Activated CD4-positive, alpha-beta T cell treated with anti-CD3 and anti-CD28 coated beads, Interleukin-2, amount 50 U/mL, for 48 hours (primary cell): ENCODE measurements at regions not wholly inside any gene's neighbourhood (a gene's known extent, or its start where the extent isn't known, plus 50 kb on each side); places are given as distances from the start of the nearest gene placed in this dataset.
A peak's percentile ranks its signal among the peaks of the same experiment; 100 is the strongest.
"Not testable (repeated sequence)": the region's sequence is repeated elsewhere in the genome, so short reads cannot be mapped to it uniquely, and the experiment has no call there.

Experiments used
- DNase-seq, 2 experiments: peaks; one replicate each; pipeline ENCODE4 v3.0.0-alpha.2; 2020

DNA sequence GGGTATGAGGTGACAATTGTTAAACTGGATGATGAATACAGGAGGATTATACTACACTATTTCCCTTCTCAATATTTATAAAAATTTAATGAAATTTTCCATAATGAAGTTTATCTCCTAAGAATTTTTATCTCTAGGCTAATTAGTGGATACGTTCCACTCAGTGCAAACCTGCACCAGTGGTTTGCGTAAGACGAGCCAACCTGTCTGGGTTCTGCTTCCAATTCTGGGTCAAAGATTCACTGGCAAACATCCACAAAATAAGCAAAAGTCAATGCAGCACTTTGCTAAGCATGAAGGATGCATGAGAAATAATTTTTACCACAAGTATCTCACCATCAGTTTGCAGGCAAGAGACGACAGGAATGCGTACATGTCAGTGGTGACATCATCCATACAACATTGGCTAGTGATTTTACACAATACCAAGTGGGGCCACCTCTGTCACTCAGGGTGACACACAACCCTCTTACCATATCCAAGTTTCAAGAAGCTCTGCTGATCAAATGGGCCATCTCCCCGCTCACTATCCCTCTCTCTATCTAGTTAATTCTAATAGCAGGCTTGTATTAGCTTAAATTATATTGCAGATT is 51.7 kb downstream of the FAM50B start:
- DNase-seq, result no peak

DNA sequence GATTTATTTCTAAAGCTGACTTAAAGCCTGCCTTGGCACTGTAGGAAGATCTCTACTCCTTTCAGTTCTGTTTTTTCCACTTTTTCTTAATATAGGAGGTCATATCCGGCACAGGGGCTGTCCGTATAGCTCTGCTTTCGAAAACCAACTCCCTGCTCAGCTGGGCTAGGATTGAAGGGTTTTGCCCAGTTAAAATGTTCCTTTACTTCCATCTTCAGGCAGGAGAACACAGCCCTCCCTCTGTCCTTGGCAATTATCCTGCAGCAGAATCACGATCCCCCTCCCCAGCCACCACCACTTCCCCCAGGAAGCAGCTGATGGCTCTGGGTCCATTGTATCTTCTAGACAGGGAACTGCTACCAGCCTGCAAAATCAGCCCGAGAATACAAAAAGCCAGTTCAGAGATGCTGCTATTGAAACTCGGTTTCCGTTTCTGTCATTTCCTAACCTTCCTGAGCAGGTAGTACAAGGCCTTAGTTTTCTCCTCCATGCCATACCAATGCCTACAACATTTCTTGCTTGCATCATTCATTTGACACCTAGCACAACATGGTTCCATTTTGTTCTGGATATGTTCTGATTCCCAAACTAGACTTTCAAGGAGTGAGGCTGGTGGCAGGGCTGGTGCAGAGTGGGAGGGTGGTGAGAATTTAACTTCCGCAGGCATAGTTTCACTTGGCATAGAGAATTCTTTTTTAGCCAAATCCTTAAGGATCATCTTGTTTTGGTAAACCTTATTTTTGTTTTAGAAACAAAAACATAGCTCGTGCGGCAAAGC is 53.9 kb downstream of the FAM50B start:
- DNase-seq, result no peak

DNA sequence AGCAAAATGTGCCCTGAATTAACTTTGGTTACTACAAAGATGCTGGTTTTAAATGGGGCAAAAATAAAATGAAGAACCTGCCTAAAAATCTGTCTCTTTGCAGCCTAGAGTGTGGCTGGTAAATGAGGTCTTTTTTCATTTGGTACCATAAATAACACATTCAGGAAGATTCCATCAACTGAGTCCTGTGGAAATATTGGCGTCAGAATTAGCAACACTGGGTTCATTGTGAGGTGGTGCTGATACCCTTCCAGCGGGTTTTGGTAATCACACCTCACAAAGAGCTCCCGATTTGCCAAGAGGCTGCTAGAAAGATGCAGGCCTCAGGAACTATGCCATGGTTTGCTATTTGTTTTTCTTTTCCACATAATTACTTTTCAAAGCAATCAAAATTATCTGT is 55.3 kb downstream of the FAM50B start:
- no peak for DNase-seq

DNA sequence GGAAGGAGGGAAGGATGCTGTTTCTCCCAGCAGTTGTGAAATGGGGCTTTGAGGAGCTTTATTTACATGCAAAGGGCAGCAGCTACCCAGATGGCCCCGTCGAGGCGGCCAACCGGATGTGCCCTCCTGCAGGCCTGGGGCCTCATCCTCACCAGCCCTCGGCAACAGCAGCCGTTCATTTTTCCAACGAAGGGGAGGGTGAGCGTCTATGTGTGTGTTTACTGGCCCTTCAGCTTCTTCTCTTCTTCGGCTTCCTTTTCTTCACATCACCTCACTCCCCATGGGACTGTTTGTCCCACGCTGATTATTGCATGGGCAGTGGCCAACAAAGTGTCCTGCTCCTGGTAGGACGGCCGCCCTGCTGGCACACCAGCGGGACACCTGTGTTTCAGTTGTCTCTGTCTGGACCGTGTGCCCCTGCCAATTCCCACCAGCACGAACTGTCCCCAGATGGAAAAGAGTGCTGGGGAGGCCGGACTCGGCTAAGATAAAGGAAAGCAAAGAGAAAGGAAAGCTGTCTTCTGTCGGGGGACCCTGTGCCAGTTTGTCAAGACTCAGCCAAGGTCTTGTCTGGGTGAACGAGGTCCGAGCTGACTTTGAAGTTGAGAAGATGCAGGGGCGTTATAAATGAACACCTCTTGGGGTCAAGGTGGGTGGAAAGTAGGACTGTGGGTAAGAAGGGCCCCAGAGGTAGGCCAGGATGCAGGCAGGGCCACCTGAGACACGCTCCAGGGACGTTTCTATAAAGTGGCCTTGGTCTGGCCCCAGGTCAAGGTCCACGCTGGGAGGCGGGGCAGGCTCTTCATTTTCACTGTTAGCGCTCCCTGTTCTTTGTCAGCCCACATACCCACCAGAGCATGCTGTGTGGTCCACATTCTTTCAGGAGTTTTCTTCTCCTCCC is 57.0 kb downstream of the FAM50B start:
- no peak for DNase-seq

DNA sequence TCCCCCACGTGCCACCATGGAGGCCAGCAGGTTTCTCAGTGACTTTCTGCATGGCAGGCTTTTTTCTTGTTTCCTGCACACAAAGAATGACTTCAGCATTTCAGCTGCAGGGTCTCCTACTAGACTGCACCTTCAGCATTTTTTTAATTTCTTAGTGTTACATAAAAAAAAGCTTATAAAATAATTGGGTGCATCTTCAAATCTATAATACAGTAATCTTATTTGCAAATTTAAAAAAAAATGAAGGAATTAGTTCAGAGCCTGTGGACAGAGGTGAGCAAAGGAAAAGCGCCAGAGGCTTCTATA is 57.6 kb downstream of the FAM50B start:
- DNase-seq, result no peak

DNA sequence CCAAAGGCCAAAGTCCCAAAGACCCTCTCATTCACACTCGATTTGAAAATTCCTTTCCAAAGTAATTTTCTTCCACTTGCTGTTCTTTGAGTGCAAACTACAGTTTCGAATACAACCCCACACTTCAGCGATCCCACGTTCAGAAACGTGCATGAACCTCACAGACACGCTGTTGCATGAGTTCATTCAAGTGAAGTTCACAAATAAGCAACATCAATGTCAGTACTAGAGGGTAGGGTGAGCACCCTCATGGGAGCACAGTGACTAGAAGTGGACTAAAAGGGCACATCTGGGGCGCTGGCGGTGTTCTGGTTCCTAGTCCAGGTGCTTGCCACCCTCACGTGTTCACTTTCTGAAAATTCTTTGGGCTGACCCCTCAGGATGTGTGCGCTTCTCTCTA is 59.0 kb downstream of the FAM50B start:
- DNase-seq, result no peak

DNA sequence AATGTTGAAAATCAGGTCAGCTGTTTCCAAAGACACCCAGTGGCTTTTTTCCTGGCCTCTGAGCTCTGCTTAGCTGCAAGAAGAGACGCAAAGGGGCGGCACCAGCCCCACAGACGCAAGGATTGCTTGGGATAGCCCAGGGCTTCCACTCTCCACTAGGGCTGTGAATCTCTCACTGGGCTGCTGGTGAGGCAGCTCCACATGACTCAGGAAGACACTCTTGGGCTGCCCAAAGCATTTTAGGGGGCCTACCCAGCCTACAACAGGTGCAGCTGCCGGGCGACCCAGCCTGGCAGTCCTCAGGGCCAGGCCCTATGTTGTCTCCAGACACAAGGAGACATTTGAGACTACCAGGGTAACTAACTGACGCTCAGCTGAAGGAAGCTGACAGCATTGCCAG is 59.8 kb downstream of the FAM50B start:
- DNase-seq, result no peak

DNA sequence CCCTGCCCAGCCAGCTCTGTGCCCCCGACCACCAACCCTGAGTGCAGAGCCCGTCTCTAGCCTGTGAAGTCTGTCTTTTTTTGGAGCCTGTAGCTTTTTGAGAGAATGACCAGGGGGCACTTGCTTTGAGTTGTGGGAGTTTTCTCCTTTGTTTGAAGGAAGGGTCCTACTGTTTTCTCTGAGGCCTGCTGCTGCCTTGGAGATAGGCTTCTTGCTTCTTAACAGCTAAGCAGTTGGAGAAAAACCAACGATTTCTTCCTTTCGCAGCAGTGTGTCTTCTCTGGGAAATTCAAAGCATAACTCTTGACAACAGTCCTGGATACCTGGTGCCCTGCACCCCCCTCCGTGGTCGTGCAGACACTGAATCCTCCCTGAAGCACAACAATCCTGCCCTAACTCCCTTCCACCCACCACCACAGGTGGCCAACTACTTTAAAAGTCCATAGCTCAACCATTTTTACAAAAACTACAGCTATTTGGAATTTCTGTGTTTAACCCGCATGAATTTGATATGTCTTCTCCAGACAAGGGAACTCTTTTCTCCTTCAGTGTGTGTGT is 61.0 kb downstream of the FAM50B start:
- no peak for DNase-seq

DNA sequence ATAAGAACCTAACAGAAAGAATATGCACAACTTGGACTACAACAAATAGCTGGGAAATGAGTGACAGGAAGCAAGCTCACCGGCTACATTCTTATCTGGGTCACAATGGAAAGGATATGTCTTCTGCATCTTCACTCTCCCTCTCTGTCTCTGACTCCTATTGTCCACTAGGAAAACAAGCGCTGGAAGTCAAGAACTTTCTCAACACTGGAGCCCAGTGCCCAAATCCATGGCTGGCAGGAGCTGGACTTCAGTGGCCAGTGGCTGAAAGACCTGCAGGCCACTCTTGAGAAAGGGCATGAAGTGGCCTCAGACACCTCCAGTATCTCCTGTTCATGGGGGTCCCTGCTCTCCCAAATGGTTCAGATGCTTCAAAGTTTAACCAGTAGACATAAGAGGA is 62.0 kb downstream of the FAM50B start:
- no peak for DNase-seq

DNA sequence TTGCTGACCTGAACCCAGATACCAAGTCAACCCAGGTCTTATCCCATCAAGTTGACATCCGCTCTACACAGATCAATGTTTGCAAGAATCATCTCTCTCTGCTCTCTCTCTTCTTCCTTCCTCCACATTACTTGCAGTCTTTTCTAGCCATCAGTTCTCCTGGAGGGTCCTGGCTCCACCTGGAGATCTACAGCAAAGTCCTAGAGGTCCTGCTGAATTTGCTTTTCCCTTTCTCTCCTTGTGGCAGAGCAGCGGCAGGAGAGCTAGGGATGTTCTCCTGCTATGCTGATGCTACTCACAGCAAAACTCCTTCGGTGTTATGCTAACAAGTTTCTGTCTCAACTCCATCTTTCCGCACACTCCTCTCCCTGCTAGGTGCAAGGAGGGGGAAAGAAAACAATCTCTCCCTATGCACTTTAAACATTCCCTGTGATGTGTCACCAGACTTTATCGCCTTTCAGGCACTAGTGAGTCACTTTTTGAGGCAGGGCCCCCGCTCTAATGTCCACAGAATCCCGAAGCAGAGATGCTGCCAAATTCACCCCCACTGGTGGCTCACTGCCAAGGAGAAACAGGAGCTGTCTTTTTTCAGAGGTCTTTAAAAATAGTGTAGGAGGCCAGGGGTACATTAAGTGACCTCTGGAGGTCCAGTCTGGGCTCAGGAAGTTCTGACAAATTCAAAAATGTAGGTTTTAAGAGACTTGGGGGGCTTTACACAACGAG is 62.6 kb downstream of the FAM50B start:
- no peak for DNase-seq

DNA sequence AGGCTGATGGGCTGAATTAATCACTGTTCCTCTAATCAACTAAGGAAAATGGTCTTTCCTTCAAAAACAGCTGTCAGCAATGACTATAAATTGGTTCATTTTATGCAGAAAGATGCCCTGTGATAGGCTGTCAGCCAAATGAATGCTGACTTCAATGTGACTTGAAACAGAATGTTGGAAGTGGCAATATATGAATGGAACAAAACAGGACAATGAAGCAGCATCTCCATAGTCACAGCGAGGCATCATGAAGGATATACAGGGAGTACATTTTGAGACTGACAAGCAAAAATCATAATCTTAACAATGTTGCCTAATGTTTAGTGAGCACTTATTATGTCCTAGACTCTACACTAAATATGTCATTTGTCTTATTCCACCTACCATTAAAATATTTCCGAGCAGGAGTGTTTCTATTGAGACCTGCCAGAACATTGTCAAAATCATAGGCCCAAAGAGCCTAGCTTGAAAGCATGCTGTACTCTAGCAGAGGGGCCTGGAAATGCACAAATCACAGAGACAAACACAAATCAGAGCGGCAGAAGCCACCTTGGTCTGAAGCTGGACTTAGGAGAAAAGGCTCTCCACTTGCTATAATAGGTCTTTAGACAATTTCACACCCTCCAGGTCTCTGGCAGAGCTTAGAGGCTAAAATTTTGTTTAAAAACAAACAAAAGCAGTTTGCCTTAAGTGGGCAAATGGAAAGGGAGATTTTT is 63.3 kb downstream of the FAM50B start:
- no peak for DNase-seq

DNA sequence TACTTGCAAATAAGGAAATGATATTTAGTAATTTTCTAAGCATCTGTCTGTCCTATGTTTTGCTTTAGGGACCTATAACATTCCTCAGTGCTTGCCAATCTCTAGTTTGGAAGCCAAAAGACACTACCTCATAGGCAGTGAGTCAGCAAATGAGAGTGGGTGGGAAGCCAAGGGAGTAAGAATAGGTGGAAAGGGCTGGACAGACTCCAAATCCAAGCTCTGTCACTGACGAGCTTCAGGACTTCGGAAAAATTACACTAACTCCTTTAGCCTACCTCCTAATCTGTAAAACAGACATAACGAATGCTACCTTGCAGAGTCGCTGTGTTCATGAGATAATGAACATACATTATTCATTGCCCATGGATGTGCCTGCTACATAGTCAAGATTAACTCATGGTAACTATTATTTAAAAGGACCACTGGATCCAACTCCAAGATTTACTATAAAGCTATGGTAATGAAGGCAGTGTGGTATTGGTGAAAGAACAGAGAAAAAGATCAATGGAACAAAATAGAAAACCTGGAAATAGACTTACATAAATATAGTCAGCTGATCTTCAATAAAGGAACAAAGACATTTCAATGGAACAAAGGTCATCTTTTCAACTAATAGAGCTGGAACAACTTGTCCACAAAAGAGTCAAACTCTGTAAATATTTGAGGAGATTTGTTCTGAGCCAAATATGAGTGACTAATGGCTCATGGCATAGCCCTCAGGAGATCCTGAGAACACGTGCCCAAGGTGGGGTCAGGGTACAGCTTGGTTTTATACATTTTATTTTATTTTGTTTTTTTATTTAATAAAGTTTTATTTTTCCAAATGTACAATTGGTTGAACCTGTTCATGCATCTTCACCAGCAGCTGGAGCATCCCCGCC is 64.1 kb downstream of the FAM50B start:
- DNase-seq, result no peak

DNA sequence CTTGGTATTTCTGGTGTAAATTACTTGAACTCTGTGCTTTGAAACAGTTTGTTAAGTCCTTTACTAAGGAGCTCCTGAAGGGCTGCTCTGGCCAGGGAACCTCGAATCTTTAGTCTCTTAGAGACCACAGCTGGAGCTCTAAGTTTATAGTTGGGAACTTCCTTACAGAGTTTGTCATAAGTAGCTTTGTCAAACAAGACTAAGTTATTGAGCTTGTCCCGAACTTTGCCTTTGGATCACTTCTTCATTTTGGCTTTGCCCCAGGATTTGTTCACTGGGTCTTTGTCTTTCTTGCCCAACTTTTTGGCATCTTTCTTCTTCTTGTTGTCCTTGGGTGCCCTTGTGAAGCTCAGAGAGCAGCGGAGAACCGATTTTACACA is 64.8 kb downstream of the FAM50B start:
- no peak for DNase-seq

DNA sequence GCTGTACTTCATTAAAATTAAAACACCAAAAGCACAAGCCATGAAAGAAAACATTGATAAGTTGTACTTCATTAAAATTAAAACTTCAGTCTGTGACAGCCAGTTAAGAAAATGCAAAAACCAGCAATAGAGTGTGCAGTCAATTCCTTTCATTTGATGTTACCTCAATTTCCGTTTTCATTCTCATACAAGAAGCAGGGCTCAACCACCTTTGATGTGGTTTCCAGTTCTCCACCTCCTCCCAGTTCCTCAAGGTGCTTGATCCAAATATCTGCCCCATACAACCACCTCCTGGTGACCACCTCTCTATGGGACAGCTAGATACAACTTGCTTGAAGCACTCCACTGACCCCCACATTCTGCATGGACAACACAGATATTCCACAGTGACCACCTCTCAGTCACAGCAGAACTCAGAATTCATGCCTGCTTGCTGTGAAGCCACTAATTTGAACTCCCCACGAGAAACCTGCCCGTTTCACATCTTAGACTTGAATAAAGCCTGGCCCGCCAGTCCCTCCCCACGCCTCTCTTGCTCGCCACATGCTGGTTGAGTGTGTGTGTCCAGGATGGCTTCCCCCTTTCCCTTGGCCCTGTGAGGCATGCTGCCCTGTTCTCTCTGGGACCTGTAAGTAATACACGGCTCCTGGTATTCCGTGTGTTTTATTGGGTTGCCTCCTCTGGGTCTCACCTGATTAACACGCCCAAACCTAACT is 66.1 kb downstream of the FAM50B start:
- peak; percentile 9 to 15 for DNase-seq

DNA sequence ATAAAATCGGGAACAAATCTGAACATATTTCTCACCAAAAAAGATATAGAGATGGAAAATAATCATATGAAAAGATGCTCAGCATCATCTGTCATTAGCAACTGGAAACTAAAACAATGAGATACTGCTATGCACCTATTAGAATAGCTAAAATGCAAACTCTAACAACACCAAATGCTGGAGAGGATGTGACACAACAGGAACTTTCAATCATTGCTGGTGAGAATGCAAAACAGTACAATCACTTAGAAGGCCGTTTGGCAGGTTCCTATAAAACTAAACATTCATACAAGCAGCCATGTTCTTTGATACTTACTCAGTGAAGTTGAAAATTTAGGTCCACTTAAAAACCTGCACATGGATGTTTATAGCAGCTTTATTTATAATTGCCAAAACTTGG is 67.0 kb downstream of the FAM50B start:
- no peak for DNase-seq

DNA sequence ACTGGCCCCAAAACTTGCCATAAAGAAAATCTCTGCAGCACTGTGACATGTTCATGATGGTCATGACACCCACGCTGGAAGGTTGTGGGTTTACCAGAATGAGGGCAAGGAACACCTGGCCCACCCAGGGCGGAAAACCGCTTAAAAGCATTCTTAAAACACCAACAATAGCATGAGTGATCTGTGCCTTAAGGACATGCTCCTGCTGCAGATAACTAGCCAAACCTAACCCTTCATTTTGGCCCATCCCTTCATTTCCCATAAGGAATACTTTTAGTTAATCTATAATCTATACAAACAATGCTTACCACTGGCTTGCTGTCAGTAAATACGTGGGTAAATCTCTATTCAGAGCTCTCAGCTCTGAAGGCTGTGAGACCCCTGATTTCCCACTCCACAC is 67.6 kb downstream of the FAM50B start:
- DNase-seq, result not testable (repeated sequence)

DNA sequence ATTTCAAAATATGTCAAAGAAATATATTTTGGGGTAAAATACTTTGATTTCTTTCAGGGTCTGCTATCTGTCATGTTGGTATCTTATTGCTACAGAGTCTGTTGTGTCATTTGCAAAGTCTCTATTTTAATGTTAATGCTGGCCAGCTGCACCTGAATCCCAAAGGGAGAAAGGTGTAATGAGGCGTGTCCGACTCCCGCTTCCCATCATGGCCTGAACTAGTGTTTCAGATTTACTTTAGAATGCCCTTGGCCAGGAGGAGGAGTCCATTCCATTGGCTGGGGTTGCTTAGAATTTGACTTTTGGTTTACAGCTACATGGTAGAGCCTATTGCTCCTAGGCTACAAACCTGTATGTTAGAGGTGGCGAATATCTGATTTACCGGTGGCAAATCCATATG is 69.3 kb downstream of the FAM50B start:
- DNase-seq, result no peak

DNA sequence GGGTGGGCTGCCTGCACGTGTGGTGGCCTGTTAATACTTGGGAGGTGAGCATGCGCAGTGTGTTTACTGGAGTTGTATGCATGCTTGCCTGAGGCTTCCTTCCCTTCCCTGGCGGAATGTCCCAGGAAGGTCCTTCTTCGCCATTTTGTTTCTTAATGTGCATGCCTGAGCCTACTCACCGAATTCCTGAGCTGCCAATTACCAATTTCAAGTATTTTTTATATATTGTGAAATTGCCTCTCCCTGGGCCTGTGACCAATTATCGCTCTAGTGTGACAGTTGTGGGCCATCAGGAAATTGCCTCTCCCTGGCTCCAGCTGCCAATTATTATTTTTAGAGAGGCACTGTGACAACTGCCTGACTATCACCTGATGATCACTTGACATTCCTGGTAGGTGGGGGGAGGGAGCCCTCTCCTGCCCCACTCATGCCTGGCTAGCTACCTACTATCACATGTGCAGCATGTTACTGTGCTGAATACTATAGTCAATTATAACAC is 70.0 kb downstream of the FAM50B start:
- DNase-seq, result no peak

DNA sequence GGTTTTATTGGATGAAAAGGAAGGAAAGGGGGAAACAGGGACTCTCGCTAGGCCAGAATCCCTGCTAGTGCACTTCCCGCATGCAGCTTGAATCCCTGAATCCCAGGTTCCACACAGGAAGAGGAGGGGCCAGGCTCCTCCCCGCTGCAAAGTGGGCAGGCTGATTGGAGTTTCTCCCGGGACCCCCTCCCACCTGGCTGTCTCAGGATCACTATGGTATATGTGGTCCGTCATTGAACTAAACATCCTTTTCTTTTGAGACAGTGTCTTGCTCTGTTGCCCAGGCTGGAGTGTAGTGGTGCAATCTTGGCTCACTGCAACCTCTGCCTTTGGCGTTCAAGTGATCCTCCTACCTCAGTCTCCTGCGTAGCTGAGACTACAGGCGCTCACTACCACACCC is 70.7 kb downstream of the FAM50B start:
- no peak for DNase-seq

DNA sequence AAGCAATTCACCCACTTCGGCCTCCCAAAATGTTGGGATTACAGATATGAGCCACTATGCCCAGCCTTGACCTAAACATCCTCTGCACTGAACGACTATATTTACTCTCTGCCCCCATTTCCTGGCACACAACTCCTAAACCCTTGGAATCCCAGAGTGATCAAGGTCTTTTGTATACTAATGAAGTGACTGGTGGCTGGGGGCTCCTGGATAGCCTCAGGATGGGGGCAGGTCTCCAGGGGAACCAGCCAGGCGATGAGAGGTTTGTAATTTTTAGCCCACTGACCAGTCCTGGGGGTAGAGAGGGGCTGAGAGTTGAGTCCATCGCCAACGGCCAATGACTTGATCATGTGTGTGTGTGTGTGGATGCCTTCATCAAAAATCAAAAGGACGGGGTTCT is 71.1 kb downstream of the FAM50B start:
- no peak for DNase-seq

DNA sequence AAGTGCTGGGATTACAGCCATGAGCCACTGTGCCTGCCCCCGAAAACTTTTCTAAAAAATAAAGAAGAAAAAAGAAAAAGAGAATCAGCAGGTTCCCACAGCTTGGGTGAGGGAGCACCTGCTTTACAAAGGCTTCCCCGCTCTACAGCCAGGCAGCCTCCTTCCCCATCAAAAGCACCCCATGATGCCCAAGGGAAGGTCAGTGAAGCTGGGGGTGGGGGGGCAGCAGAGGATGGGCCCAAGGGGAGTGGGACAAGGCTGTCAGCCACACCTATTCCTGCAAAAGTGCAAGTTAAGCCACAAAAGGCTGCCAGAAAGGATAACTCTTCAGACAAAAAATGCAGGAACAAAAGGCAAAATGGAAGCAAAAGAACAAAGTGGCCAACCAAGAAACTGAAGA is 72.5 kb downstream of the FAM50B start:
- no peak for DNase-seq
